Stimulated activated CD4-positive, alpha-beta T cell treated with anti-CD3 and anti-CD28 coated beads, Interleukin-15, amount 100 ng/mL, for 24 hours (primary cell): ENCODE measurements at regions not wholly inside any gene's neighbourhood (a gene's known extent, or its start where the extent isn't known, plus 50 kb on each side); places are given as distances from the start of the nearest gene placed in this dataset.
A peak's percentile ranks its signal among the peaks of the same experiment; 100 is the strongest.
"Not testable (repeated sequence)": the region's sequence is repeated elsewhere in the genome, so short reads cannot be mapped to it uniquely, and the experiment has no call there.

ENCODE experiments used
- DNase-seq: peaks from one replicate; pipeline ENCODE4 v3.0.0-alpha.2; 2020

DNA sequence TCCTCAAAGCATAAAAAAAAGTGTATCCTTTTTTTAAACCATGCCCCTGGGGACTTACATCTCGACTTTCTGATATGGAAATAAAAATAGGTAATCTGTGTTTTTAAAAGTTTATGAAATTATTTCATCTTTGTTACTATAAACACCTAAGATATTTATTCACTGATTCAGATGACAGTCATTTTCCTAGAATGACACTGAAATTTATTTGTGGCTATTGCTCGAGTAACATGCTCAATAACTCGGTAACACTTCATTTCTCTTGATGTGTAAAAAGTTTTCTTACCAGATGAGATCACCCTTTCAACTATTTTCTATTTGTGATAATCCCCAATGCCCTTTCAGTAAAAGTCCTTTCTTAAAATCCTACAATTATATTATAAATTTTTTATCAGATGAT lies 495.8 kb downstream of the TTLL7 start:
- DNase-seq: no peak

DNA sequence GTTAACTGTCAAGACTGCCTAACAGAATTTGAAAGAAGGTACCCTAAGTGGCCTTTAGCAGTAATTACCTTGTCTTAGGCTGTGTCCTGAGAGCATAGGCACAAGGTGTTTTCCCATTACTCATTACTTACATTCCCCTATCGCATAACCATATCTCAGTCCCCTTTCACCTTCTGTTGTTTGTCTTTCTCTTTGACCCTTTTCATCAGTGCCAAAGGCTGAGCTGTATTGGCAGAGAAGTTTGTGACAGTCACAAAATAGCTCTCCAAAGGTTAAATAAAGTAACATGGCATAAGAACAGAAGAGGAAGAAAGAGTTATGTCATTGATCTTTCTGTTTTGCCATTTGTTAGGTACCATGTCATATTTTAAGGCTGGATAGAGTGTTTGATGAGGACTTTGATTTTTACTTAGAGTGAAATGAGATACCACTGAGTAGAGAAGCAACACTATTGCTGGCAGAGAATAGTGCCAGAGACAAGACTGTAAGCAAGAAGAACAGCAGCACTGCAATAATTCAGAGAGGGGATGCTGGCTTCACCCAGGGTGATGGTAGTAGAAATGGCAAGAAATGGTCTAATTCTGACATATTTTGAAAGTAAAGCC lies 497.8 kb downstream of the TTLL7 start:
- no peak for DNase-seq

DNA sequence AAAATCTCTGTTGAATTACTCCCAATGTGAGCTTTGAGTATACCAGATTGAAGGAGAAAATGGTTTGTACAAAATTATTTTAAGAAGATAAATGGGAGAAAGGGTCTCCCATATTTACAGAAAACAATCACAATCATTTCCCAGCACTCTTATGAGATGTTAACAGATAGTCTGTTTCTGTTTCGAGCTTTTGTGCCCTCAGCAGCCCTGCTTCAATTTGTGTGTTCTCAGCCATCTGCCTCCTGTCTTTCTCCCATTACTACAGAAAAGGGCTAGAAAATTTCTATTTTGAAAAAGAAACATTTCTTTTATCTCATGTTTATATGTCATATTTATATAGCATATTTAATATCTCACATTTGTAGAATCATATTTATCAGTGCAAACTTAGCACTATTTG lies 498.4 kb downstream of the TTLL7 start:
- DNase-seq: no peak

DNA sequence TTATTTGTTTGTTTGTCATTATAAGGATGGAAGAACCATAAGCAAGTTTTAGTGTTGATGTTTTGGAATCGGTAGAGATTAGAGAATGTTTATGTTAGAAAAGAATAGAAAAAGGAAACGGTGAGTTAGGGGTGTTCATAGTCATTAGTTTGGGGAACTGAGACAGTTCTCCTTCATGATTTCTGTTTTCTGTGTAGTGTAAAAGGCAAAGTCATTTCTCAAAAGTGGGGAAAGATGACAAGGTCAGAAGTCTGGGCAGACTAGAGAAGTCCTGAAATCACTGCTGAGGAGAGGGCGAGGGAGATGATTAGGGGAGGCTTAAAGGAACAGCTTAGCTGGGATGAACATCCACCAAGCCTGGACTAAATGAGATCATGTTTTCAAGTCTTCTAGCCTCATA lies 498.9 kb downstream of the TTLL7 start:
- no peak for DNase-seq

DNA sequence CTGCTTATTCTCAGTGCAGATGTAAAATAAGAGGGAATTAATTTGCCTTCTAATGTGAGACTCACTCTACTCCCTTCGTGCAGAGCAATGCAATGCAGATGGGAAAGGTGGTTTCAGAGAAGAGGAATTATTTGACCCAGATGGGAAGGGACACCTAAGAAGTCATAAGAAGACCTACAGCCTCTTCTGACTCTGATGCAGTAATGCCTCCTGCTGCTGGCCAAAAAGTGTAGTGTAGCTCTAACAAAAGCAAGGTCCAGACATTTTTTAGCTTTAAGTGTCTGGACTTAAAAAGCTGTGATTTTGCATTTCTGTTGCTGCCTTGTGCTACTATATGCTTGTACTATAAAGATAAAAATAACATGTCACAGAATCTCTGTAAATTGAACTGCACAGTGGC lies 501.4 kb downstream of the TTLL7 start:
- no peak for DNase-seq

DNA sequence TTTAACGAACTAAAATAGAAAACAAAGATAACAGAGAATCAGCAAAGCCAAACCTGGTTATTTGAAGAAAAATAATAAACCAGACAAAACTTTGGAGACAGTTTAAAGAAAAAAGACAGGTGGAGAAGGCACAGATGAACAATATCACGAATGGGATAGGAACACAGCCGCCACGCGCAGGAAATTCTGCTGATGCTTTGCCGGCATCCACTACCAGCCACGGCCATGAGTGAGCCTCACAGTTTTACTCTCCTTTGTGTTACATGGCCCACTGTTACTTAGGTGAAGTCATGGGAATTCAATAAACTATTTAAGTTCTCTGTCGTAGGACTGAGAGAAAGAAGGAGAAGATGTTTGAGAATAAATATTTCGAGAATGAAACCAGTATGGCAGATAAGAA lies 503.4 kb downstream of the TTLL7 start:
- no peak for DNase-seq

DNA sequence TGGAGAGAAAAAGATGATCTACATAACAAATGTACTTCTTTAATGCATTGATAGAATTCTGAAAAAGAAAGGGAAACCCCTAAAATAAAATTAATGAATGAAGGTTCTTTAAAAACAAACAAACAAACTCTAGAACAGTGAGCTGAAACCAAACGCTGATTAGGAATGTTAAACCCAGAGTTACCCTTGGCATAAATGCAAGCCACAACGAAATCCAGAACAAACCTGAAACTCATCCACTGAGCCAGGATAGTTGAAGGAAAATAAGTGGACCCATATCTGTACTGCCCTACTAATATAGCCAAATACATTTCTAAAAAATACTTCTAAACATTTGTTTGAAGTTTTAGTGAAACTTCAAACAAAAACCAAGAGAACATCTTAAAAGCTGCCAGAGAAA lies 505.3 kb downstream of the TTLL7 start:
- DNase-seq: no peak

DNA sequence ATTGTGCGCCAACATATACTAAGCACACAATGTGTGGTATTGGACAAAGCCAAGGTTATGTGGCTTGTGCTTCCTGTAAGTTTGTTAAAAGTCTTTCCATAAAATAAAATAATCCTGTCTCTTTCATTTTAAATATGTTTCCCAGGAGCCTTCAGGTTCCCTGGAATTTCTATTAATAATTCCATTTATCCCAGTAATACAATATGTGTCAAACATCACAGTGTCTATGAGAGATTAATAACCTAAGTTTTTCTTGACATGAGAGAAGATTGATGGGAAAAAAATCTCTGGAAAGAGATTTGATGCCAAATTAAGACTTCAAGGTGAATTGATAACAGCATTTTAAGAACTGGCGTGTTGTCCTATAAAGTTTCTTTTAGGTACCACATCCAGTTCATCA lies 507.0 kb downstream of the TTLL7 start:
- no peak for DNase-seq

DNA sequence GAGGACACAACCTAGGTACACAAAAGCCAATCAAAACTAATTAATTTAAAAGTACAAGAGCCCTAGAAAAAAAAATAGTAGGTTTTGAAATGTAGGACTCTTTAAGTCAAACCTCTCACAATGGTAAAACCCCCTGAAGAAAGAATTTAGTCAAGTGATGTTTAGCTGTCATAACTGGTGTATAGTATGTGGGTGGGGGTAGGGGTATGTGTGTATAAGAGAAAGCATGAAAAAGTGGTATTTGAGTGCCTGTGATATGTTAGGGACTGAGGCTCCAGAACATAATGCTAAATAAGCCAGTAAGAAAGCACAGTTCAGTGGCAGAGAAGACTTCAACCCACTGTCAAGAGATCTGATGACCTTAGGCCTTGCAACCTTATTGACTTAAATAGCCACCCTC lies 507.9 kb downstream of the TTLL7 start:
- no peak for DNase-seq

DNA sequence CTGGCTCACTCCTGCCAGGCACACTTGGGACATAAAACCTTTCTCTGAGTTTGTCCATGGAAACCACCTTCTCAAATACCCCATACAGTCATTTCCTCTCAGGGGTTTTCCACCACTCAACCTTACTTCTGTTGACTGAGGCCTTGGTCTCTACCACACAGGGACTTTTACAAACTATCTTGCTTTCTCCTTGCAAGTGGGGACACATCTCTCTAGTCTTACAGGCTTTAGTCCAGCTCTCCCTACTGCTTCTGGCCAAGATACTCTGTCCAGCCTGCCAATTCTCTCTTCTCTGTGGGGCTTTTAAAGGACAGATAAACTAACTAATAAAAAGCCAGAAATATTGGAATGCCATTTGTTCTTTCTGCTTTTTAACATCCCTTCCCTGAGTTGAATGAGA lies 510.8 kb downstream of the TTLL7 start:
- DNase-seq: peak; percentile 9

DNA sequence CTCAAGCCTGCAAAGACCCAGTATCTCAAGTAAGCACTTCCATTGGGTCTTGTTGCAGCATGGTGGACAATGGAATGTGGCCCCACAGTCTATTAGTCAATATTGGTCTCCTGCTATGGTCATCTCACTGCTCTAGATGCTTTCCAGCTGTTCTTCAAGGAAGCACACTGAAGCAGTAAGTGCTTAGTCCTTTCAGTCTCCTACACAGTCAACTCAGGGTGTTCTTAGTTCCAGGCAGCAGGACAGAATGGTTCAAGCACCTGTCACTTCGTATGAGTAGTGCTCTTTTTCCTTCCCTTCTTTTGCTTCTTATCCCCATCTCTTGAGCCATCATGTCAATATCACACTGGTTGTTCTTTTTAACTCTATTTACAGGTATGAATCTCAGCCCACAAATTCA lies 511.5 kb downstream of the TTLL7 start:
- DNase-seq: not testable (repeated sequence)

DNA sequence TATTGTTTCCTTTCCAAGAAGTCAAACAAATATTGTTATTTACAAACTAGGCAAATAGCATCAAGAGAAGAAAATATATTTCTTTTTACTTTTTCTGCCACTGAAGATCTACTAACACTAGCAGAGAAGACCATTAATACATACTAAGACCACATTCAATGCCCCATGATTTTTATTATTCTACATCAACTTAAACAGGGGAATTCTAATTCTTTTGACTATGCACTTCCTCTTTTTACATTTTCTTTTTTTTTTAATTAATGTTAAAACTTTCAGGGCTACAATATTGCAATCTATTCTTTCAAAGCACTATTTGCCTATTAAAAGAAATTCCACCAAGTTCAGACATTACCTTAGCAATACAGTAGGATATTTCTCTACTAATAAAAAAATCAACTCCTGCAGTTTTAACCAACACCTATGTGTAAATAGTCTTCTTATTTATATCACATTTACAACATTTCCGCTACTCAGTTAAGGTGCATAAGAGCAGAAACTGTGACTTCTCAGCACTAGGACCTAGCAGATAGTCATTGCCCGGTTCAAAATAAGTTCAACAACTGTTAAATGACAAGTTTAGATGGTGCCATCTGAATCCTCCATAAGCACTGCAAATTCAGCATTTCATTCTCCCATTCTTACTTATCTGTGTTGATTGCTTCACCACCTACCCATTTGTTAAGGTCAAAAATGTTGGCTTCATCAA lies 513.5 kb downstream of the TTLL7 start:
- DNase-seq: not testable (repeated sequence)

DNA sequence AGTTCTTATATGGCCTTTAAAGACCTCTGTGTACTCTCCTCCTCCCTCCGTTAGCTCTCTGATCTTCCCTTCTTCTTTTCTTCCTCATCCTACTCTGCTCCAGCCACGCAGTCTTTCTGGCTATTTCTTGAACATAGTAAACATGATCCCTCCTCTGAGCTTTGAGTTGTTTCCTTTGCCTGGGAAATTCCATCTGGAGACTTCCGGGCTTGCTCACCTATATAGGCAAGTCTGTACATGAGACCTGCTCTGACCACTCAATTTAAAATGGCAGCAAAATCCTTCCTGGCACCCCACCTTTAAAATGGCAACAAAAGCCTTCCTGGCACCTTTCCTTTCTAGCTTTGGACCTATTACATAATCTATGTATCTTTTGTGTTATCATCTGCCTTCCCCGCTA lies 517.6 kb downstream of the TTLL7 start:
- not testable (repeated sequence) for DNase-seq

DNA sequence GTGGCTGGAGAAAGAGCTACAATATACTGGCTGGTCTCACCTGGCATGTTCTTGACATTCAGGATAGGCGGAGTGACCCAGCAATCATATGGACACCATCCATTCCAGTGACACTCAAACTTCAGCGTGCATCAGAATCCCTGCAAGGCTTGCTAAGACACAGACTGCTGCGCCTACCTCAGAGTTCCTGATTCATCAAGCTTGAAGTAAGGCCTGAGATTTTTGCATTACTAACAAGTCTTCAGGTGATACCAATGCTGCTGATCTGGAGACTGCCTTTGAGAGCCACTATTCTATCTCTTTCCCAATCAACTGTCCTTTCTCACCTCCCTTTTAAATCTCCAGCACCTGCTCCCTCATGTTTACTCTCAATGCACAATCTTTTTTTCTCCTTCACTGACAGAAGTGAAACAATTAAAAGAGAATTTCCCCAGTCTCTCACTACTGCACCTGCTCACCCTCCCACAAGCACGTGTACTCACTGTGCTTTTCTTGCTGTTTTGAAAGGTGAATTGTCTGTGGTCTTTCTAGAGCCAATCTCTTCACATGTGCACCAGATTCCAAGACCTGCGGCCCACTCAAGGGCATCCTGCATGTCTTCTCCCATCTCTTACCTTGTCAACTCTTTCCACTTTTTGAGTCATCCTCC lies 519.2 kb downstream of the TTLL7 start:
- DNase-seq: not testable (repeated sequence)

DNA sequence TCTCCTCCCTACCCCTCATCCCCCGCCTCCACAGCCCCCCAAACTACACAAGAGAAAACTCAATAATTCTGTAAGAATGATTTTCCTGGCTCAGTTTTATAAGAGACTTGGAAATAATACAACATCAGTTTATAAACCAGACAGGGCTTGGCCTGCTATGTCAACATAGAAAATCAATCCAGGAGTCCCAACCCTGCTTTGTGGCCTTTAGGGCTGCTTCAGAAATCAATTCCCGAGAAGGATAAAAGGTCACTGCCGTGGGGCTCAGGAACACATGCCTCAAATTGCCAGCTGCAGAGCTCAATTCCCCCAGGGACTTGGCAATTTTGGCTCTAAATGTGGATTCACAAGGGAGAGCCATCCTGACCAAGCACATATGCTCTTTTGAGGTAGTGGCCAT lies 520.8 kb downstream of the TTLL7 start:
- not testable (repeated sequence) for DNase-seq

DNA sequence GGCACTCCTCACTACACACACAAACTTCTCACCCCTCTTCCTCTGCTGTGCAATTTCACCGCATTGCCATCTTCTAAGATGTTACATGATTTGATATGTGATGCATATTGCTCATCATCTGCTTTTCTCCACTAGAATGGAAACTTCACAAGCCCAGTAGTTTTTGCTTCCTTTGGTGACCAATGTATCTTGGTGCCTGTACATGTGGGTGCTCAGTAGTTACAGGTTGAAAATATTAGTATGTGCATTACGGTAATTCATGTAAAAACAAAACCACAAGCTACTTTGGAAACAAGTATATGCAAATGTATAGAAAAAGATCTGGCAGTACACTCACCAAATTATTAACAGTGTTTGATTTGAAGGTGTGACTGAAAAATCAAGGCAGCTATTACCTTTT lies 522.4 kb downstream of the TTLL7 start:
- DNase-seq: not testable (repeated sequence)

DNA sequence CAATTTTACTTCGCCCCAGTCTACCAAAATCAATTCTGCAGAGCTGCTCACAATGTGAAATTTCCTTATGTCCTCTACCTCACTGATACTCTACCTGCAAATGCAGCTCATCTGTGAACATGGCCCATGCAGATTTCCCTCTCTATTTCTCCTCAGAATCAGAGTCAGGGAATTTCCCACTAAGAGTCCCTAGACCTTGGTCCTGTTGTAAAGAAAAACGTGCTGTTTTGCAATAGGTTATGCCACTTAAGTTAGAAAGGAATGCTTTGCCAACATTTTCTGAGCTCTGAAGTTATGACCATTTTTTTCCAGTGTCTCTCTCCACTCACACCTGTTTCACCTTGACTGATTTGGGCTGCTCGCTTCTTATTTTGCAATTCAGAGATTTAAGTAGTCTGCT lies 524.0 kb downstream of the TTLL7 start:
- not testable (repeated sequence) for DNase-seq

DNA sequence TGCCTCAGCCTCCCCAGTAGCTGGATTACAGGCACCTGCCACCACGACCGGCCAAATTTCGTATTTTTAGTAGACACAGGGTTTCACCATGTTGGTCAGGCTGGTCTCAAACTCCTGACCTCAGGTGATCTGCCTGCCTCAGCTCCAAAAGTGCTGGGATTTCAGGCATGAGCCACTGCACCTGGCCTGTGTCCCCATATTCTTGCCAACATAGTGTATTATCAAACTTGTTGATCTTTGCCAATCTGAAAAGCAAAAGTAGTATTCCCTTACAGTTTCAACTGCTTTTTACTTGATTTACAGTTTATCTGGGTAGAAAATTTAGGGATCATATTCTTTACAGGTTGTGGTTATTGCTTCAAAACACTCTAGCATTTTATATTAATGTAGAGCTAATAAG lies 524.9 kb downstream of the TTLL7 start:
- not testable (repeated sequence) for DNase-seq

DNA sequence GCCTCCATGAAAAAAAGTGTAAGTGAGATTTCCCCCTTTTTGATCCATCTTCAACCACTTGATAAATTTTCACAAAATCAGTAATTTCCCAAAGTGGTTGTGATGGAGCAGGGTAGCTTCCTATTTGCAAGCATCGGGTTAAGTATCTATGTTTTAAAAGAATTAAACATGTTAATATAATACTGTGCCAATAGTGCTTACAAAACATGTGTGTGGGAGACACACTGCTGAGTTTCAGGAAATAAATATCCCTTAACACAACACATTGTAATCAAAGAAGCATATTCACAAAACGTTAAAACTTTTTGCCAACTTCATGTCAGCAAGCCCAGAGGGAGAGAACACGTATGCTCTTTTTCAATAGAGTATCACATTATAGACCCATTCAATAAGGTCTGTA lies 526.9 kb downstream of the TTLL7 start:
- DNase-seq: not testable (repeated sequence)

DNA sequence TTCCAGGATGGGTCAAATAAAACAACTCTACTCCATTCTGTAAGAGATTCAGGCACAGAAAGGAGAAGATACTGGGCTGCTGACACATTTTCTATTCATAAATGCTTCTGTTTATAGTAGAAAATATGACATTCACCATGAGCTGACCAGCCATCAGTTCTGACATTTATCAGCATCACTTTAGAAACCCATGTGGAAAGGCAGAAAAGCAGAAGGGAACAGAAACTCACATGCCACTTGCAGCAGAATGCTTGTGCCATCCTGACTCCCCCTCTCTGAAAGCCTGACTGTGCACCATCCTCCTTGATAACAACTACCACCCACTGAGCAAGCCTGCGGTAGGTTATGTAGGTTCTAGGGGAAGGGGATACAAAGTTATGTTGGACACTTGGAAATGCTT lies 527.7 kb downstream of the TTLL7 start:
- not testable (repeated sequence) for DNase-seq

DNA sequence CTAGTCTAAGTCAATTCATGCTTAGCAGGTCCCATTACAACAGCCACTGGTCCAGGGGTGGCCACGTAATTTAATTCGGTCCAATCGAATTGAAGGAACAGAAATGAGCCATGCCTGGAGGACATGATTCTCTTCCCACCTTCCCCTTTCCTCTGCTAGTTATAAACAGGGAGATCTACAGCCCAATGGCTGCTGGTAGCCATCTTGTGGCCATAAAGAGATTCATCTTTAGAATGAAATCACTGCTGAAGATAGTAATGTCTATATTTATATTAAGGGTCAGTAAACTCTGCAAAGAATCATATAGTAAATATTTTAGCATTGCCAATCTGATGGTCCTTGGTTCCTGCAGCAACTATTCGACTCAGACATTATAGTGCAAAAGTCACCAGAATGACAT lies 530.6 kb downstream of the TTLL7 start:
- DNase-seq: not testable (repeated sequence)

DNA sequence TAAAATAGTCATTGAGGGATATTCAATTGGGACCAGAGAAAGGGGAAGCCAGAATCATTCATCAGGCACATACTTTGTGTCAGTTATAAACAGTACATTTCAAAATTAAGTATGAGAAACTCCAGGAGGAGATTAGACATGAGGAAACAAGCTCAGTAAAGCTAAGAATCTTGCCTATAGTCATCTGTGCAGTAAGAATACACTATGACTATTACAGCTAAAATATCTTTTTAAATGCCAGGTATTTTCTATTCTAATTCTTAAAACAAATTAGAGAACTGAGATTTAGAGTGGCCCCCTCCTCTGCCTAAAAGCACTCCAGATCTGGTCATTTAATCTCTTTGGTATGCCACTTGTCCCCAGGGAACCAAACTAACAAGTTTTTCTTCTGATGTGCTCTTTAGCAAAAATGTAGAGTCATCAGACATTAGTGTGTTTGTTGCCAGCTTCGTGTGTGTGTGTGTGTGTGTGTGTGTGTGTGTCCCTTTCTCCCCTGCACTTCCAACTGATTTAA lies 541.1 kb downstream of the TTLL7 start:
- not testable (repeated sequence) for DNase-seq

DNA sequence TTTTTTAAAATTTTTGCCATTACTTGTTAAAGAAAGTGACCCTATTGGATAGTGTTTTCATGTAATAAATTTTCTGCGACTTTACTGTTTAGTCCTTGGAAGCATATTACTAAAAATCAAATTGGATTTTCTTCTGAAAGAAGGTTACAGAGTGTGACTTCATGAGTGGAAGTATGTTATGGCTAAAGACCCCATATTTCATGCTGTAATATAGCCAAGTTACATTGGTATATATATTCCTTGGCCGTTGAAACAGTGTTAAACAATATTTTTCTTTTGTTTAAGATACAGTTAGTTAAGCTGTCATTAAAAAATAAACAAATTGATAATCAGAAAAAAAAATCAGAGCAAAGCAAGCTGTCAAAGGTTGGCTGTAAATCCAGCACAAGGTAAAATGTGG lies 541.7 kb downstream of the TTLL7 start:
- DNase-seq: not testable (repeated sequence)

DNA sequence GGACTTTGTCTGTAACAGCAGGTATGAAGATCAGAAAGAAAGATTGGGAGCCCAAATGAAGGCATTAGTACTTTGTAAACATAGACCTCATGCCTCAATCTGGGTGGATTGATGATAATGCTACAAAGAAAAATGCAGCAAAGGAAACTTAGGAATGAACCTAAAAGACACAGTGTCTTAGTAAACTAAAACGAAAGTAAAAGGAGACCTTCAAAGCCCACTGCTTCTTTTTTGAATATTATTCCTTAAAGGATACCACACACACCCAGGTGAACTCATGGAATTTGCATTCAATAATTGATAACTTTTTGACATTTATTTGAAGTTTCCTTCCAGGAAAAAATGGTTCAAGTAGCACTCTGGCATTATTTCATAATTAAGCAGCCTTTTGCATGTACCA lies 543.2 kb downstream of the TTLL7 start:
- not testable (repeated sequence) for DNase-seq
